Activated T-cell treated with anti-CD3 and anti-CD28 coated beads, Interleukin-2, amount 50 U/mL, for 1 hour (primary cell): ENCODE measurements at regions not wholly inside any gene's neighbourhood (a gene's known extent, or its start where the extent isn't known, plus 50 kb on each side); places are given as distances from the start of the nearest gene placed in this dataset.
"Not testable (repeated sequence)": the region's sequence is repeated elsewhere in the genome, so short reads cannot be mapped to it uniquely, and the experiment has no call there.

Source experiments
- DNase-seq: peaks from one replicate; pipeline ENCODE4 v3.0.0-alpha.2; 2020

GRCh38 chr11:37843603-37844002 is 1245.6 kb upstream of the RAG2 start:
- DNase-seq: no peak

GRCh38 chr11:37841016-37841415 is 1243.0 kb upstream of the RAG2 start:
- no peak for DNase-seq

- DNase-seq: not testable (repeated sequence)
Measured at GRCh38 chr11:37840345-37840744, 1242.3 kb upstream of the RAG2 start.

GRCh38 chr11:37830529-37830928 is 1232.5 kb upstream of the RAG2 start:
- DNase-seq: no peak

GRCh38 chr11:37817727-37818270 is 1219.8 kb upstream of the RAG2 start:
- DNase-seq: no peak

- no peak for DNase-seq
Measured at GRCh38 chr11:37812281-37812880, 1214.3 kb upstream of the RAG2 start.

- no peak for DNase-seq
Measured at GRCh38 chr11:37811349-37811748, 1213.3 kb upstream of the RAG2 start.

- DNase-seq: no peak
Measured at GRCh38 chr11:37804666-37805065, 1206.6 kb upstream of the RAG2 start.

GRCh38 chr11:37788141-37788877 is 1190.3 kb upstream of the RAG2 start:
- DNase-seq: no peak

- no peak for DNase-seq
Measured at GRCh38 chr11:37786214-37786755, 1188.2 kb upstream of the RAG2 start.

GRCh38 chr11:37774441-37774840 is 1176.4 kb upstream of the RAG2 start:
- no peak for DNase-seq

GRCh38 chr11:37770145-37770544 is 1172.1 kb upstream of the RAG2 start:
- DNase-seq: no peak

GRCh38 chr11:37762079-37762478 is 1164.0 kb upstream of the RAG2 start:
- no peak for DNase-seq

GRCh38 chr11:37755521-37755920 is 1157.5 kb upstream of the RAG2 start:
- no peak for DNase-seq

- no peak for DNase-seq
Measured at GRCh38 chr11:37748641-37749040, 1150.6 kb upstream of the RAG2 start.

GRCh38 chr11:37747121-37747520 is 1149.1 kb upstream of the RAG2 start:
- DNase-seq: no peak

GRCh38 chr11:37727371-37727770 is 1129.3 kb upstream of the RAG2 start:
- no peak for DNase-seq

- DNase-seq: no peak
Measured at GRCh38 chr11:37724315-37724714, 1126.3 kb upstream of the RAG2 start.

GRCh38 chr11:37721485-37721884 is 1123.4 kb upstream of the RAG2 start:
- no peak for DNase-seq

GRCh38 chr11:37718431-37718999 is 1120.5 kb upstream of the RAG2 start:
- DNase-seq: no peak

GRCh38 chr11:37712251-37712650 is 1114.2 kb upstream of the RAG2 start:
- no peak for DNase-seq

- no peak for DNase-seq
Measured at GRCh38 chr11:37710031-37710430, 1112.0 kb upstream of the RAG2 start.

GRCh38 chr11:37704791-37705190 is 1106.8 kb upstream of the RAG2 start:
- no peak for DNase-seq

- DNase-seq: no peak
Measured at GRCh38 chr11:37699644-37700043, 1101.6 kb upstream of the RAG2 start.
